Fibroblast of mammary gland (primary cell): ENCODE measurements at regions not wholly inside any gene's neighbourhood (a gene's known extent, or its start where the extent isn't known, plus 50 kb on each side); places are given as distances from the start of the nearest gene placed in this dataset.

Source experiments
- DNase-seq: peaks from one replicate; pipeline ENCODE4 v3.0.0-alpha.2; 2010; ENCODE audit warnings: low read depth
- H3K4me3 ChIP-seq: 2 replicates; pipeline ENCODE4 v1.5.1; 2011; ENCODE audit warnings: low read depth, mild to moderate bottlenecking, low read length, moderate library complexity; ENCODE audit not compliant: control insufficient read depth
- TF ChIP-seq, protein P1 (sequence below): conservative IDR thresholded peaks from 2 replicates; pipeline ENCODE4 v1.5.1; 2011; ENCODE audit warnings: low read depth, low read length, inconsistent platforms; ENCODE audit not compliant: control insufficient read depth, insufficient read depth

DNA sequence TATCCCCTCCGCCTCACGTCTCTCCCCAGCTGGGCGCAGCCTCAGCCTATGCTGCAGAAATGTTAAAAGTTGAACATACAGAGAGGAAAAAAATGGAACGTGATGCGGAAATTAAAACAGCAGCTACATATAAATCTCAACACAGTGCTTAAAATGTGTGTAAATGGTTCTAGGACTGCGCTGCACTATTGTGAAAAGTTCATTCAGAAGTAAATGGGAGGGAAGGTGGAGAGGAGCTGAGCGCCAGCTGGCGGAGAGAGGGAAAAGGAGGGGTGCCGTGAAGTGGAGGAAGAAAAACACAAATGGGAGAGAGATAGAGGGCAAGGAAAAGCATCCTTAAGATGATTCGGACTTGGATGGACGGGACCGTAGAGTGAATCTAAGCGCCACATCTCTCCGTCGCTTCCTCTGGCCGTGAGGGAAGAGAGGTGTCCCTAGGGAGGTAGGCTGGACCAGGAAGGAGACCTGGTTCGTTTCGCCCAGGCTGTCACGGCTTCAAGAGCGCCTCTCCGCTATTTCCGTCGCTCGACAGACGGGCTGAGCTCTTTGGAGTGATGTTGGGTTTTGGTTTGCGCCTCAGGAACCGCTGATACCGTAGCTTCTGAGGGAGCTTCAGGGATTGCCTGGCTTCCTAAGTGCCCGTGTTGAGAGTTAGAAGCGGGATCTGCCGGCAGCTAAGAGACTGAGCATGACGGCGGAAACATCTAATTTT, 113.7 kb downstream of the TRIM27 start:
- TF ChIP-seq, protein P1, sequence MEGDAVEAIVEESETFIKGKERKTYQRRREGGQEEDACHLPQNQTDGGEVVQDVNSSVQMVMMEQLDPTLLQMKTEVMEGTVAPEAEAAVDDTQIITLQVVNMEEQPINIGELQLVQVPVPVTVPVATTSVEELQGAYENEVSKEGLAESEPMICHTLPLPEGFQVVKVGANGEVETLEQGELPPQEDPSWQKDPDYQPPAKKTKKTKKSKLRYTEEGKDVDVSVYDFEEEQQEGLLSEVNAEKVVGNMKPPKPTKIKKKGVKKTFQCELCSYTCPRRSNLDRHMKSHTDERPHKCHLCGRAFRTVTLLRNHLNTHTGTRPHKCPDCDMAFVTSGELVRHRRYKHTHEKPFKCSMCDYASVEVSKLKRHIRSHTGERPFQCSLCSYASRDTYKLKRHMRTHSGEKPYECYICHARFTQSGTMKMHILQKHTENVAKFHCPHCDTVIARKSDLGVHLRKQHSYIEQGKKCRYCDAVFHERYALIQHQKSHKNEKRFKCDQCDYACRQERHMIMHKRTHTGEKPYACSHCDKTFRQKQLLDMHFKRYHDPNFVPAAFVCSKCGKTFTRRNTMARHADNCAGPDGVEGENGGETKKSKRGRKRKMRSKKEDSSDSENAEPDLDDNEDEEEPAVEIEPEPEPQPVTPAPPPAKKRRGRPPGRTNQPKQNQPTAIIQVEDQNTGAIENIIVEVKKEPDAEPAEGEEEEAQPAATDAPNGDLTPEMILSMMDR: no peak
- no peak for DNase-seq
- peak overlapping the region; percentile 54 for H3K4me3 ChIP-seq

- peak overlapping the region; percentile 54 for H3K4me3 ChIP-seq
- TF ChIP-seq, protein P1: no peak
- DNase-seq: no peak
Measured at GRCh38 chr6:28810659-28811053, 113.1 kb downstream of the TRIM27 start.

- DNase-seq: peak; percentile 56
- H3K4me3 ChIP-seq: peak overlapping the region; percentile 12
- TF ChIP-seq, protein P1: no peak
Measured at GRCh38 chr6:28811873-28812272, 111.9 kb downstream of the TRIM27 start.

DNA sequence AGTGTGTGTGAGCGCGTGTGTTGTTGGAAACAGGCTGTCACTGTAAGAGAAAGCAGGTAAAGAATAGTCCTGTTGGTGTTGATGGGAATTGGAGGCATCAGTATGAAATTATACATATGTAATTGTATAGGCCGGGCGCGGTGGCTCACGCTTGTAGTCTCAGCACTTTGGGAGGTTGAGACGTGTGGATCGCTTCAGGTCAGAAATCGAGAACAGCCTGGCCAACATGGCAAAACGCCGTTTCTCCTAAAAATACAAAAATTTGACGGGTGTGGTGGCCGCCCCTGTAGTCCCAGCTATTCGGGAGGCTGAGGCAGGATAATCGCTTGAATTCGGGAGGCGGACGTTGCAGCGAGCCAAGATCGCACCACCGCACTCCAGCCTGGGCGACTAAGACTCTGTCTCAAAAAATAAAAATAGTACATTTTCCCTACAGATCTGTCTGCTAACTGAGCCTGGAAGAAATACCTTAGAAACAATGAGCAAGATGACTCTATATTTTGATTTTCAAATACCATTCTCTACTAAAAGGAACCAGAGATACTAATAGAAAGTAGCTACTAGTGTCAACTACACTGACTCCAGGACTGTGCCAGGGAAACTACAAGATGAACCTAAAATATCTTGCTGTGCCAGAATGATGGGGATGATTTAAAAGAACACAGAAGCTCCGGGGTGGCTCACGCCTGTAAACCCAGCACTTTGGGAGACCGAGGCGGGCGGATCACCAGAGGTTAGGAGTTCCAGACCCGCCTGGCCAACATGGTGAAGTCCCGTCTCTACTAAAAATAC, 110.8 kb downstream of the TRIM27 start:
- peak overlapping the region; percentile 13 for H3K4me3 ChIP-seq
- TF ChIP-seq, protein P1: no peak
- no peak for DNase-seq

GRCh38 chr6:28814032-28814976, 109.5 kb downstream of the TRIM27 start:
- TF ChIP-seq, protein P1: no peak
- DNase-seq: no peak
- peak overlapping the region; percentile 40 for H3K4me3 ChIP-seq

DNA sequence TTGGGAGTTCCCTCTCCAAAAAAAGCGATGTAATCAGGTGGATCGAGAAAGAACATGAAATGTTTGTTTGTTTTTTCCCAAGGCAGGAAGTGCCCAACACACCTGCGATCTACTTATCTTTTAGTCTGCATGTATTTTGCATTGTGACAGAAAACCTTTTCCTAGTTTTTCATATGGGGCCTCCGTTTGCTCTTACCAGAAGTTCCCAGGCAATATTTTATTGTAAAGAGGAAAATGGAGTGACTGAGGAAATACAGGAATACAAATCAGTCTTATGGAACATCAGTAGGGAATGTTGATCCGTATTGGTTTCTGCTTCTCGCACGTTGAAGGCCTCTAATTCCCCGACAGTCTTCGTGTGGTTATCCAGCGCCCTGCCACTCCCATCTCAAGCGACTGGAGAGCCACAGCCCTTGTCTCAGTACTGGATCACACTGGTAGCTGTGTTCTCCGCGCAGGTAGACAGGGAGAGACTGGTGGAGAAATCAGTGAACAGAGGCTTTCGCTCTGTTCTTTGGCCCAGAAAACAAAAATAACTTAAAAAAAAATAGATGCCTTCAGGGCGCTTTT, 107.4 kb downstream of the TRIM27 start:
- TF ChIP-seq, protein P1: no peak
- peak overlapping the region; percentile 30 for H3K4me3 ChIP-seq
- DNase-seq: no peak
